Esophagus mucosa (tissue), 1 donor: ENCODE measurements at regions not wholly inside any gene's neighbourhood (a gene's known extent, or its start where the extent isn't known, plus 50 kb on each side); places are given as distances from the start of the nearest gene placed in this dataset.
"Not testable (repeated sequence)": the region's sequence is repeated elsewhere in the genome, so short reads cannot be mapped to it uniquely, and the experiment has no call there.

Source experiments
- ATAC-seq: fragments of 200-7000 bp; cut with Tn5 transposase; one replicate; pipeline ENCODE4 v1.9.1; 2020
- donor health status: DM: yes; HTN: yes; CAD: no.

GRCh38 chr13:95391362-95391761 is 90.1 kb upstream of the ABCC4 start:
- ATAC-seq: no peak

GRCh38 chr13:95391785-95392184 is 90.5 kb upstream of the ABCC4 start:
- no peak for ATAC-seq

- no peak for ATAC-seq
These were observed 91.3 kb upstream of the ABCC4 start for GRCh38 chr13:95392597-95392996.

GRCh38 chr13:95403349-95404140 is 102.3 kb upstream of the ABCC4 start:
- peak; percentile 8 for ATAC-seq

- ATAC-seq: peak; percentile 90
These were observed 103.1 kb upstream of the ABCC4 start for GRCh38 chr13:95404141-95404882.

- no peak for ATAC-seq
These were observed 104.9 kb upstream of the ABCC4 start for GRCh38 chr13:95406176-95406575.

- no peak for ATAC-seq
These were observed 110.3 kb upstream of the ABCC4 start for GRCh38 chr13:95411428-95412040.

- no peak for ATAC-seq
These were observed 117.7 kb upstream of the ABCC4 start for GRCh38 chr13:95418946-95419345.

- peak; percentile 18 for ATAC-seq
These were observed 119.2 kb upstream of the ABCC4 start for GRCh38 chr13:95420501-95420900.

- ATAC-seq: no peak
These were observed 125.4 kb upstream of the ABCC4 start for GRCh38 chr13:95426631-95427030.

GRCh38 chr13:95430525-95430924 is 122.0 kb upstream of the CLDN10 start:
- not testable (repeated sequence) for ATAC-seq

GRCh38 chr13:95432141-95432540 is 120.4 kb upstream of the CLDN10 start:
- ATAC-seq: no peak

GRCh38 chr13:95433537-95433936 is 119.0 kb upstream of the CLDN10 start:
- ATAC-seq: no peak

- no peak for ATAC-seq
These were observed 118.4 kb upstream of the CLDN10 start for GRCh38 chr13:95434111-95434510.

- ATAC-seq: no peak
These were observed 115.0 kb upstream of the CLDN10 start for GRCh38 chr13:95437561-95437960.

GRCh38 chr13:95438297-95438696 is 114.2 kb upstream of the CLDN10 start:
- no peak for ATAC-seq

- no peak for ATAC-seq
These were observed 112.0 kb upstream of the CLDN10 start for GRCh38 chr13:95440441-95441088.

GRCh38 chr13:95441326-95441725 is 111.2 kb upstream of the CLDN10 start:
- ATAC-seq: no peak

- ATAC-seq: no peak
These were observed 108.4 kb upstream of the CLDN10 start for GRCh38 chr13:95444006-95444730.

GRCh38 chr13:95445131-95445530 is 107.4 kb upstream of the CLDN10 start:
- no peak for ATAC-seq

- no peak for ATAC-seq
These were observed 104.7 kb upstream of the CLDN10 start for GRCh38 chr13:95447814-95448213.

- no peak for ATAC-seq
These were observed 100.9 kb upstream of the CLDN10 start for GRCh38 chr13:95451656-95452055.
